Neural progenitor cell (in vitro differentiated cells): ENCODE measurements at regions not wholly inside any gene's neighbourhood (a gene's known extent, or its start where the extent isn't known, plus 50 kb on each side); places are given as distances from the start of the nearest gene placed in this dataset.

Experiments
- DNase-seq: peaks from one replicate; pipeline ENCODE4 v3.0.0-alpha.2; 2016; ENCODE audit warnings: low spot score
- H2AFZ ChIP-seq: fragments of 200-600 bp; sonication (generic); replicated peaks from 2 replicates; pipeline ENCODE4 v1.6.1; 2016; ENCODE audit warnings: antibody characterized with exemption
- H3F3A ChIP-seq: fragments of 200-600 bp; sonication (generic); 2 replicates; pipeline ENCODE4 v1.6.1; 2016; ENCODE audit warnings: antibody characterized with exemption, low read depth
- H3K27ac ChIP-seq: fragments of 200-600 bp; sonication (generic); 2 replicates; pipeline ENCODE4 v1.5.1; 2016; ENCODE audit warnings: mild to moderate bottlenecking
- H3K27me3 ChIP-seq: fragments of 200-600 bp; sonication (generic); 2 replicates; pipeline ENCODE4 v1.6.1; 2016; ENCODE audit warnings: mild to moderate bottlenecking, moderate library complexity
- H3K36me3 ChIP-seq: fragments of 200-600 bp; sonication (generic); 2 replicates; pipeline ENCODE4 v1.5.1; 2016
- H3K4me1 ChIP-seq: fragments of 200-600 bp; sonication (generic); 2 replicates; pipeline ENCODE4 v1.6.1; 2016; ENCODE audit warnings: mixed run types
- H3K4me2 ChIP-seq: fragments of 200-600 bp; sonication (generic); 2 replicates; pipeline ENCODE4 v1.6.1; 2016
- H3K4me3 ChIP-seq: fragments of 200-600 bp; sonication (generic); 2 replicates; pipeline ENCODE4 v1.5.1; 2016
- H3K79me2 ChIP-seq: fragments of 200-600 bp; sonication (generic); 2 replicates; pipeline ENCODE4 v1.6.1; 2016; ENCODE audit warnings: low read depth
- H3K9ac ChIP-seq: fragments of 200-600 bp; sonication (generic); 2 replicates; pipeline ENCODE4 v1.6.1; 2016
- H3K9me3 ChIP-seq: fragments of 200-600 bp; sonication (generic); 2 replicates; pipeline ENCODE4 v1.5.1; 2016; ENCODE audit warnings: low read depth
- H4K20me1 ChIP-seq: fragments of 200-600 bp; sonication (generic); 2 replicates; pipeline ENCODE4 v1.6.1; 2016; ENCODE audit warnings: low read depth
- H3K27ac Mint-ChIP-seq: 3 replicates; pipeline ENCODE4 v1.8.0; 2021; ENCODE audit warnings: mixed read lengths
- H3K27me3 Mint-ChIP-seq: 2 replicates; pipeline ENCODE4 v1.8.0; 2022; ENCODE audit warnings: low read depth, mild to moderate bottlenecking, inconsistent platforms, moderate library complexity, mixed read lengths; ENCODE audit not compliant: insufficient read depth
- H3K36me3 Mint-ChIP-seq: 3 replicates; pipeline ENCODE4 v1.8.0; 2021; ENCODE audit warnings: mixed read lengths
- H3K4me1 Mint-ChIP-seq: 3 replicates; pipeline ENCODE4 v1.8.0; 2021; ENCODE audit warnings: mixed read lengths
- H3K4me3 Mint-ChIP-seq: 3 replicates; pipeline ENCODE4 v1.8.0; 2021; ENCODE audit warnings: mild to moderate bottlenecking, moderate library complexity, mixed read lengths
- H3K9me3 Mint-ChIP-seq: 3 replicates; pipeline ENCODE4 v1.8.0; 2020; ENCODE audit warnings: mixed read lengths
- CTCF ChIP-seq: fragments of 200-600 bp; sonication (generic); IDR thresholded peaks from 2 replicates; pipeline ENCODE4 v1.5.1; 2017; ENCODE audit warnings: antibody characterized with exemption, mild to moderate bottlenecking
- EZH2 ChIP-seq: fragments of 200-600 bp; sonication (generic); IDR thresholded peaks from 2 replicates; pipeline ENCODE4 v1.6.1; 2017; ENCODE audit warnings: antibody characterized with exemption, mild to moderate bottlenecking, moderate library complexity
- EZH2phosphoT487 ChIP-seq: fragments of 200-600 bp; sonication (generic); IDR thresholded peaks from 2 replicates; pipeline ENCODE4 v1.6.1; 2017; ENCODE audit warnings: antibody characterized with exemption

- no peak for TF ChIP-seq EZH2
- no peak for TF ChIP-seq CTCF
- no peak for TF ChIP-seq EZH2phosphoT487
- peaks cover 31% of the 10 kb centered on the region for H3K9me3 Mint-ChIP-seq
- no peaks in the 10 kb centered on the region for H3K36me3 Mint-ChIP-seq
- Histone ChIP-seq H3K4me3 (no peak overlapping the region), H2AFZ (no peak overlapping the region), H3K9me3 (peaks cover 6% of the 10 kb centered on the region), H3F3A (no peaks in the 10 kb centered on the region), H4K20me1 (no peaks in the 10 kb centered on the region), H3K27me3 (no peaks in the 10 kb centered on the region), H3K79me2 (no peaks in the 10 kb centered on the region), H3K36me3 (no peaks in the 10 kb centered on the region), H3K4me2 (no peak overlapping the region), H3K27ac (no peak overlapping the region), H3K9ac (no peak overlapping the region), H3K4me1 (no peaks in the 10 kb centered on the region)
- H3K4me3 Mint-ChIP-seq, result no peak overlapping the region
- H3K4me1 Mint-ChIP-seq, result peaks cover 5% of the 10 kb centered on the region
- peaks cover 4% of the 10 kb centered on the region for H3K27me3 Mint-ChIP-seq
- no peak overlapping the region for H3K27ac Mint-ChIP-seq
- no peak for DNase-seq
Measured at GRCh38 chr13:106322628-106323027, 212.8 kb downstream of the EFNB2 start.

- H3K27me3 Mint-ChIP-seq, result peaks cover 2% of the 10 kb centered on the region
- H3K4me1 Mint-ChIP-seq, result no peaks in the 10 kb centered on the region
- no peak for DNase-seq
- Histone ChIP-seq H3K27me3 (no peaks in the 10 kb centered on the region), H3K79me2 (no peaks in the 10 kb centered on the region), H3K9ac (no peak overlapping the region), H3K4me1 (no peaks in the 10 kb centered on the region), H3K27ac (no peak overlapping the region), H4K20me1 (no peaks in the 10 kb centered on the region), H3F3A (no peaks in the 10 kb centered on the region), H3K9me3 (peaks cover 6% of the 10 kb centered on the region), H3K4me2 (no peak overlapping the region), H3K4me3 (no peak overlapping the region), H3K36me3 (no peaks in the 10 kb centered on the region), H2AFZ (no peak overlapping the region)
- no peak overlapping the region for H3K4me3 Mint-ChIP-seq
- H3K36me3 Mint-ChIP-seq, result peaks cover 1% of the 10 kb centered on the region
- H3K27ac Mint-ChIP-seq, result no peak overlapping the region
- peaks cover 25% of the 10 kb centered on the region for H3K9me3 Mint-ChIP-seq
- TF ChIP-seq EZH2phosphoT487, result no peak
- no peak for TF ChIP-seq CTCF
- no peak for TF ChIP-seq EZH2
Measured at GRCh38 chr13:106318941-106319411, 216.5 kb downstream of the EFNB2 start.

GRCh38 chr13:106314417-106314816, 221.0 kb downstream of the EFNB2 start:
- Histone ChIP-seq H3K27me3 (no peaks in the 10 kb centered on the region), H3K9me3 (no peaks in the 10 kb centered on the region), H3K4me2 (no peak overlapping the region), H3K4me3 (no peak overlapping the region), H3K79me2 (no peaks in the 10 kb centered on the region), H3K4me1 (no peaks in the 10 kb centered on the region), H3F3A (no peaks in the 10 kb centered on the region), H3K9ac (no peak overlapping the region), H4K20me1 (no peaks in the 10 kb centered on the region), H2AFZ (no peak overlapping the region), H3K27ac (no peak overlapping the region), H3K36me3 (no peaks in the 10 kb centered on the region)
- Mint-ChIP-seq H3K9me3 (peaks cover 9% of the 10 kb centered on the region), H3K4me1 (no peaks in the 10 kb centered on the region), H3K27ac (peak overlapping the region; percentile 40), H3K4me3 (no peak overlapping the region), H3K27me3 (no peaks in the 10 kb centered on the region), H3K36me3 (peaks cover 1% of the 10 kb centered on the region)
- DNase-seq, result no peak
- TF ChIP-seq EZH2 (no peak), EZH2phosphoT487 (no peak), CTCF (no peak)
